Body of pancreas (tissue), 4 donors: ENCODE measurements at regions not wholly inside any gene's neighbourhood (a gene's known extent, or its start where the extent isn't known, plus 50 kb on each side); places are given as distances from the start of the nearest gene placed in this dataset.

Experiments used
- POLR2A ChIP-seq, 3 donors: fragments of 450-650 bp; IDR thresholded peaks; one replicate each; pipeline ENCODE4 v1.6.1; 2016; ENCODE audit warnings: antibody characterized with exemption in 3 of 3, mild to moderate bottlenecking in 2 of 3
- TF ChIP-seq, protein P1 (sequence below), 7 experiments: fragments of 450-650 bp in 4 of 7; fragments of 200-600 bp in 3 of 7; sonication (generic) in 3 of 7; IDR thresholded peaks; one replicate each; pipeline ENCODE4 v1.5.1; 2016 to 2019; ENCODE audit warnings: antibody characterized with exemption in 7 of 7

DNA sequence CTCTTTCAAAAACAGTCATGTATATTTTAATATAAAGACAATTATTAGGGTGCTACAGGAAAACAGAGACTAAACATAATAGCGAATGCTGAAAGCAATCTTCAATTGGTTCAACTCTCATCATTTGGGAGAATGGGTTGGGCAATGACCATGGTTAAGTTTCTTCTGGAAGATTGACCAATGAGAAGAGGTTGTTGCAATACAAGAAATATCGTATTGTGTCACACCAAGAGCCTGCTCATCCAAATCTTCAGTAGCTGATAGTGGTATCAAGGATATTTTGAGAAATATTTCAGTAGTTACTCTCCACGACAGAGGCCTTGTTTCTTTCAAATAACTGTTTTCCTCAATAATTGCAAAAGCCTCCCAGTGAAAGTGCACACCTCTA, 83.0 kb upstream of the FNDC3A start:
- TF ChIP-seq POLR2A (IDR thresholded peaks at IDR 0.05), result no peak
- TF ChIP-seq, protein P1, sequence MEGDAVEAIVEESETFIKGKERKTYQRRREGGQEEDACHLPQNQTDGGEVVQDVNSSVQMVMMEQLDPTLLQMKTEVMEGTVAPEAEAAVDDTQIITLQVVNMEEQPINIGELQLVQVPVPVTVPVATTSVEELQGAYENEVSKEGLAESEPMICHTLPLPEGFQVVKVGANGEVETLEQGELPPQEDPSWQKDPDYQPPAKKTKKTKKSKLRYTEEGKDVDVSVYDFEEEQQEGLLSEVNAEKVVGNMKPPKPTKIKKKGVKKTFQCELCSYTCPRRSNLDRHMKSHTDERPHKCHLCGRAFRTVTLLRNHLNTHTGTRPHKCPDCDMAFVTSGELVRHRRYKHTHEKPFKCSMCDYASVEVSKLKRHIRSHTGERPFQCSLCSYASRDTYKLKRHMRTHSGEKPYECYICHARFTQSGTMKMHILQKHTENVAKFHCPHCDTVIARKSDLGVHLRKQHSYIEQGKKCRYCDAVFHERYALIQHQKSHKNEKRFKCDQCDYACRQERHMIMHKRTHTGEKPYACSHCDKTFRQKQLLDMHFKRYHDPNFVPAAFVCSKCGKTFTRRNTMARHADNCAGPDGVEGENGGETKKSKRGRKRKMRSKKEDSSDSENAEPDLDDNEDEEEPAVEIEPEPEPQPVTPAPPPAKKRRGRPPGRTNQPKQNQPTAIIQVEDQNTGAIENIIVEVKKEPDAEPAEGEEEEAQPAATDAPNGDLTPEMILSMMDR (IDR thresholded peaks at IDR 0.05), result no peak
